ENCODE measurements at regions not wholly inside any gene's neighbourhood (a gene's known extent, or its start where the extent isn't known, plus 50 kb on each side); places are given as distances from the start of the nearest gene placed in this dataset.

- DNase-seq (ENCODE audit: low read depth, low spot score): no peak
- ChIA-PET CTCF (no interaction called here), POLR2A (no interaction called here)
- Histone ChIP-seq H3K27ac (ENCODE audit: low read depth, low read length) (no peak overlapping the region), H3K27me3 (ENCODE audit: control insufficient read depth, insufficient read depth, low read length) (no peaks in the 10 kb centered on the region), H3K9me3 (ENCODE audit: control insufficient read depth, insufficient read depth, low read length) (no peaks in the 10 kb centered on the region), H3K4me3 (ENCODE audit: low read depth, low read length) (no peak overlapping the region)
- TF ChIP-seq CTCF (IDR thresholded peaks at IDR 0.05; ENCODE audit: low read depth, low read length): no peak
Measured at GRCh38 chr3:31403197-31403596, 129.5 kb upstream of the STT3B start.

GRCh38 chr3:31404871-31405270, 127.9 kb upstream of the STT3B start:
- ChIA-PET CTCF (no interaction called here), POLR2A (no interaction called here)
- Histone ChIP-seq H3K9me3 (ENCODE audit: control insufficient read depth, insufficient read depth, low read length) (no peaks in the 10 kb centered on the region), H3K27ac (ENCODE audit: low read depth, low read length) (no peak overlapping the region), H3K27me3 (ENCODE audit: control insufficient read depth, insufficient read depth, low read length) (no peaks in the 10 kb centered on the region), H3K4me3 (ENCODE audit: low read depth, low read length) (no peak overlapping the region)
- no peak for DNase-seq (ENCODE audit: low read depth, low spot score)
- TF ChIP-seq CTCF (IDR thresholded peaks at IDR 0.05; ENCODE audit: low read depth, low read length): no peak

- no peaks in the 10 kb centered on the region for H3K27me3 ChIP-seq (ENCODE audit: control insufficient read depth, insufficient read depth, low read length)
- POLR2A ChIA-PET: no interaction called here
- no peaks in the 10 kb centered on the region for H3K9me3 ChIP-seq (ENCODE audit: control insufficient read depth, insufficient read depth, low read length)
- CTCF ChIA-PET: no interaction called here
- H3K27ac ChIP-seq (ENCODE audit: low read depth, low read length): no peak overlapping the region
- DNase-seq (ENCODE audit: low read depth, low spot score): no peak
- no peak overlapping the region for H3K4me3 ChIP-seq (ENCODE audit: low read depth, low read length)
- TF ChIP-seq CTCF (IDR thresholded peaks at IDR 0.05; ENCODE audit: low read depth, low read length): no peak
Measured at GRCh38 chr3:31405515-31405914, 127.2 kb upstream of the STT3B start.

GRCh38 chr3:31406896-31407295, 125.8 kb upstream of the STT3B start:
- no peaks in the 10 kb centered on the region for H3K27me3 ChIP-seq (ENCODE audit: control insufficient read depth, insufficient read depth, low read length)
- no peak overlapping the region for H3K27ac ChIP-seq (ENCODE audit: low read depth, low read length)
- no peak for TF ChIP-seq CTCF (IDR thresholded peaks at IDR 0.05; ENCODE audit: low read depth, low read length)
- no peak for DNase-seq (ENCODE audit: low read depth, low spot score)
- ChIA-PET CTCF (no interaction called here), POLR2A (no interaction called here)
- no peaks in the 10 kb centered on the region for H3K9me3 ChIP-seq (ENCODE audit: control insufficient read depth, insufficient read depth, low read length)
- no peak overlapping the region for H3K4me3 ChIP-seq (ENCODE audit: low read depth, low read length)

- no peak for TF ChIP-seq CTCF (IDR thresholded peaks at IDR 0.05; ENCODE audit: low read depth, low read length)
- Histone ChIP-seq H3K4me3 (ENCODE audit: low read depth, low read length) (no peak overlapping the region), H3K9me3 (ENCODE audit: control insufficient read depth, insufficient read depth, low read length) (no peaks in the 10 kb centered on the region), H3K27ac (ENCODE audit: low read depth, low read length) (no peak overlapping the region), H3K27me3 (ENCODE audit: control insufficient read depth, insufficient read depth, low read length) (no peaks in the 10 kb centered on the region)
- CTCF ChIA-PET: interaction anchor here (0.5 kb wide), 1 partner anchor 10 kb away, joined by 3 read pairs; no protein-coding TSS in a partner anchor
- POLR2A ChIA-PET: no interaction called here
- DNase-seq (ENCODE audit: low read depth, low spot score): no peak
Measured at GRCh38 chr3:31407665-31408064, 125.1 kb upstream of the STT3B start.

Measured in AG04450 (cell line).